Thoracic aorta (tissue), 2 donors: ENCODE measurements at regions not wholly inside any gene's neighbourhood (a gene's known extent, or its start where the extent isn't known, plus 50 kb on each side); places are given as distances from the start of the nearest gene placed in this dataset.

Experiments
- ATAC-seq: fragments of 150-250 bp; one replicate; pipeline ENCODE4 v1.8.0; 2017; ENCODE audit warnings: low read depth; ENCODE audit not compliant: insufficient number of reproducible peaks, low FRiP score
- DNase-seq: peaks from one replicate; pipeline ENCODE4 v3.0.0-alpha.2; 2020; ENCODE audit warnings: low spot score
- H3K27ac ChIP-seq, 2 donors: fragments of 200-600 bp; sonication (generic); 1 replicate in 1 of 2; 2 replicates in 1 of 2; pipeline ENCODE4 v1.5.1; 2016; ENCODE audit warnings: mild to moderate bottlenecking in 2 of 2, moderate library complexity in 2 of 2
- H3K27me3 ChIP-seq: fragments of 200-600 bp; sonication (generic); replicated peaks from 2 replicates; pipeline ENCODE4 v1.6.0; 2016; ENCODE audit warnings: mild to moderate bottlenecking; ENCODE audit not compliant: insufficient read depth
- H3K36me3 ChIP-seq: fragments of 200-600 bp; sonication (generic); one replicate; pipeline ENCODE4 v1.5.1; 2016
- H3K4me1 ChIP-seq, 2 donors: fragments of 200-600 bp; sonication (generic); 1 replicate in 1 of 2; 2 replicates in 1 of 2; pipeline versions ENCODE4 v1.5.1 to v1.6.0; 2016; ENCODE audit warnings: low read depth in 2 of 2, mild to moderate bottlenecking in 1 of 2; ENCODE audit not compliant: control insufficient read depth in 1 of 2
- H3K4me3 ChIP-seq: fragments of 200-600 bp; sonication (generic); 2 replicates; pipeline ENCODE4 v1.5.1; 2016; ENCODE audit warnings: mild to moderate bottlenecking
- H3K9me3 ChIP-seq: fragments of 200-600 bp; sonication (generic); 2 replicates; pipeline ENCODE4 v1.5.1; 2016
- TF ChIP-seq, protein P1 (sequence below): fragments of 200-600 bp; sonication (generic); IDR thresholded peaks from one replicate; pipeline ENCODE4 v1.5.1; 2019; ENCODE audit warnings: antibody characterized with exemption

DNA sequence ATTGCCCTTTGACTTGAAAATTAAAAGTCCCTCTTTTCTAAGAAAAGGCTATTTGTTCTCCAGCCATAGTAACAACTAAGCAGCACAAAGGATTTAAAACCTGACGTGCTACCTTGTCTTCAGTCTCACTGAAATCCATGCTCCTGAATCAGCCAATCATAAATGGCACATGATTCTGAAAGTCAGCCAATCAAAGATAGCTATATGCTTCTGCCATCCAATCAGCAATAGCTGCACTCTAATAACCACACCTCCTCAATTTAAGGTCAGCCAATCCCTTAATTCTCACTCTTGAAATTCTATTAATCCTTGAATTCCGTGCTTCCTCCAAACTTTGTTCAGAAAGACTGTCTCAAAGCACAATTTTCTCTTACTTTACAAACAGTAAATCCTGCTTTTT lies 53.5 kb upstream of the ACAN start:
- Histone ChIP-seq H3K27ac (no peak overlapping the region), H3K36me3 (no peaks in the 10 kb centered on the region), H3K4me3 (no peak overlapping the region), H3K4me1 (peaks cover 14 to 42% of the 10 kb centered on the region in 2 donors), H3K9me3 (no peaks in the 10 kb centered on the region), H3K27me3 (no peaks in the 10 kb centered on the region)
- no peak for DNase-seq
- TF ChIP-seq, protein P1, sequence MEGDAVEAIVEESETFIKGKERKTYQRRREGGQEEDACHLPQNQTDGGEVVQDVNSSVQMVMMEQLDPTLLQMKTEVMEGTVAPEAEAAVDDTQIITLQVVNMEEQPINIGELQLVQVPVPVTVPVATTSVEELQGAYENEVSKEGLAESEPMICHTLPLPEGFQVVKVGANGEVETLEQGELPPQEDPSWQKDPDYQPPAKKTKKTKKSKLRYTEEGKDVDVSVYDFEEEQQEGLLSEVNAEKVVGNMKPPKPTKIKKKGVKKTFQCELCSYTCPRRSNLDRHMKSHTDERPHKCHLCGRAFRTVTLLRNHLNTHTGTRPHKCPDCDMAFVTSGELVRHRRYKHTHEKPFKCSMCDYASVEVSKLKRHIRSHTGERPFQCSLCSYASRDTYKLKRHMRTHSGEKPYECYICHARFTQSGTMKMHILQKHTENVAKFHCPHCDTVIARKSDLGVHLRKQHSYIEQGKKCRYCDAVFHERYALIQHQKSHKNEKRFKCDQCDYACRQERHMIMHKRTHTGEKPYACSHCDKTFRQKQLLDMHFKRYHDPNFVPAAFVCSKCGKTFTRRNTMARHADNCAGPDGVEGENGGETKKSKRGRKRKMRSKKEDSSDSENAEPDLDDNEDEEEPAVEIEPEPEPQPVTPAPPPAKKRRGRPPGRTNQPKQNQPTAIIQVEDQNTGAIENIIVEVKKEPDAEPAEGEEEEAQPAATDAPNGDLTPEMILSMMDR = no peak
- no peak for ATAC-seq

DNA sequence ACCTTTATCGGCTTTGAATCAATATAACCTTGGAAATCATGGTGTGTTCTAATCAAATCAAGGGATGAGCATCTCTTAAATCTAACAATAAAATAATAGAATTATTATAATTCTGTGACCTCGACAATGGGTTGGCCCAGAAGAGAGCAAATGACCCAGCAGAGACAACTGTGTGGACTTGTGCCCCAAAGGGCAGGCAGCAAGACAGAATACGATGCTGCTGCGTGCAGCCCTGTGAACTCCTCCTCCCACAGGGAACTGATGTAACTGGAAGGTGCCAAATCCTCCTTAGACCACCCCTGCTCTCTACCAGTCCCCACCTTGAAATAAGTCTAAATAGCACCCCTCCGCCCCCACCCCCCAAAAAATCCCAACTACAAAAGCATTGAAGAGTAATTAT lies 50.7 kb upstream of the ACAN start:
- Histone ChIP-seq H3K4me1 (peaks cover 4 to 17% of the 10 kb centered on the region in 2 donors), H3K4me3 (no peak overlapping the region), H3K36me3 (no peaks in the 10 kb centered on the region), H3K27ac (no peak overlapping the region), H3K9me3 (no peaks in the 10 kb centered on the region), H3K27me3 (no peaks in the 10 kb centered on the region)
- DNase-seq = no peak
- TF ChIP-seq, protein P1 = no peak
- no peak for ATAC-seq

DNA sequence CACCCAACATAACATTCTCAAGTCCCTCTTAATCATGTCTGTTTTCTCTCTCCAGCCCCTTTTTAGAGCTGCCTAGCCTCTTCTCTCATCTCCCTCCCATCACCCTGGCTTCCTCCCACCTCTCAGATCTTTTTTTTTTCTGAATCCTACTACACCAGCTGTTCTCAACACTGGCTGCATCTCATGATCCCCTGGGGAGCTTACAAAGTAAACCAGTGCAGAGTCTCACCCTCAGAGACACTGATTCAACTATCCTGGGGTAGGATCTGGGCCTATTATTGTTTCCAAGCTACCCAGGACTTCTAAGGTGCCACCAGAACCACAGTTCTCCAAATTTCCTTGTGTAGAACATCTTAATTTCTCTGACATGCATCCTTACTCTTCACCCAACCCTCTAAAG lies 50.3 kb upstream of the ACAN start:
- H3K4me3 ChIP-seq = no peak overlapping the region
- ATAC-seq (no peak), DNase-seq (no peak)
- H3K27me3 ChIP-seq = no peaks in the 10 kb centered on the region
- peaks cover 4 to 13% of the 10 kb centered on the region in 2 donors for H3K4me1 ChIP-seq
- TF ChIP-seq, protein P1 = no peak
- H3K36me3 ChIP-seq = no peaks in the 10 kb centered on the region
- H3K9me3 ChIP-seq = no peaks in the 10 kb centered on the region
- no peak overlapping the region for H3K27ac ChIP-seq
